ENCODE measurements at regions not wholly inside any gene's neighbourhood (a gene's known extent, or its start where the extent isn't known, plus 50 kb on each side); places are given as distances from the start of the nearest gene placed in this dataset.
A peak's percentile ranks its signal among the peaks of the same experiment; 100 is the strongest.

DNA sequence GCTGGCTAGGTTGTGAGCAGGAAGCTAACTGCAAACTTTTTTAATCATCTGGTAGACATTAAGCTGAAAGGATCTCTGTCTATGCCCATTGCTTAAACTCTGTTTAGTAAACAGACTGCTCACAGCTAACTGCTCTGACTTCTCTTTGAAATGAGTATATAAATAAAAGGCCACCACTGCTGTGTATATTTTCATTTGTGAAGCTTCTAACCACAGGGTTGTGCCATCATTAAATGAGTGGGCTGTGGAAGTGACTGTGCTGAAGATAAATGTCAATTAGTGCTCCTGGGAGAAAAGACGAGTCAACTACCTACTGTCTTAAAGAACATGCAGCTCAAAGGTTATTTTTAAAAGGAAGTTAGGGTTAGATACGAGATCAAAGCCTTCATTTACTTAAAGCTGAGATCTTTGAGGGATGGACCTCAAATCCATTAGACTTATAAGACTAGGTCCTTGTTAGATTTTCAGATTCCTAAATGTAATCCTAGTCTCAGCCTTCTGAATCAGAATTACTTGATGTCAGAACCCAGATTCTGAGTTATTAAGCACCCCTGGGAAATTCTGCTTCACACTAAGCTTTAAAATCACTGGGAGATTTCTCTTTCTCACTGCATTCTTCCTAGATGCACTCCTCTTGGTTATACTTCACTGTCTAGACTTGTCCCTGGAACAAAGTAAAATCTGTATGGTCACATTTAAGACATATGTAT, 213.1 kb upstream of the FLRT2 start:
- WGBS (ENCODE audit: insufficient coverage) = no CpG with 5 or more reads among the region's 2 CpGs
- Histone ChIP-seq H3K27me3 (ENCODE audit: control insufficient read depth, insufficient read depth, low read length) (no peaks in the 10 kb centered on the region), H3K4me3 (ENCODE audit: low read depth, low read length) (no peak overlapping the region), H3K27ac (ENCODE audit: low read depth, low read length) (no peak overlapping the region), H3K4me1 (ENCODE audit: control insufficient read depth, insufficient read depth, low read length) (no peaks in the 10 kb centered on the region), H3K9me3 (ENCODE audit: control insufficient read depth, insufficient read depth, low read length) (no peaks in the 10 kb centered on the region), H3K36me3 (ENCODE audit: control insufficient read depth, insufficient read depth, low read length) (no peaks in the 10 kb centered on the region)
- no peak for DNase-seq (ENCODE audit: low read depth in 4 of 6, low spot score in 6 of 6)

DNA sequence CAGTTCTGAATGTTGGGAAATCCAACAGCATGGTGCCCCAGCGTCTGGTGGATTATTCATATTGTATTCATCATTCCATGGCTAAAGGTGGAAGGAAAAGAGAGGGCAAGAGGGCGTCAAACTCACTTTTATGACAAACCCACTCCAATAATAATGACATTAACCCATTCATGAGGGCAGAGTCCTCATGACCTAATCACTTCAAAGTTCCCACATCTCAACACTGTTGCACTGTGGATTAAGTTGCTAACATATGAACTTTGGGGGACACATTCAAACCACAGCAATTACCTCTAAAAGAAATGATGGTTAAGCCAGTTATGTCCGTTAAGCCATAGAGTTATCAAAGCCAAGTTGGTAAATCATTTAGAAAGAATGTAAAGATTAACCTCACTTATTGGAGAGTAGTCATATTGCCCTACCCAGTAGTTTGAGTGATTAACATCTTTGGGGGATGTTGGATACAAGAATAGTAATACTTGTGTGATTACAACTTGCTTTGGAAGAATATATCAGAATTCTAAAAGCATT, 212.4 kb upstream of the FLRT2 start:
- WGBS (ENCODE audit: insufficient coverage) = no CpG with 5 or more reads among the region's 3 CpGs
- H3K4me3 ChIP-seq (ENCODE audit: low read depth, low read length) = no peak overlapping the region

GRCh38 chr14:85319101-85319500, 210.8 kb upstream of the FLRT2 start:
- Histone ChIP-seq H3K36me3 (ENCODE audit: control insufficient read depth, insufficient read depth, low read length) (no peaks in the 10 kb centered on the region), H3K9me3 (ENCODE audit: control insufficient read depth, insufficient read depth, low read length) (no peaks in the 10 kb centered on the region), H3K27me3 (ENCODE audit: control insufficient read depth, insufficient read depth, low read length) (no peaks in the 10 kb centered on the region), H3K4me1 (ENCODE audit: control insufficient read depth, insufficient read depth, low read length) (no peaks in the 10 kb centered on the region), H3K4me3 (ENCODE audit: low read depth, low read length) (no peak overlapping the region), H3K27ac (ENCODE audit: low read depth, low read length) (no peak overlapping the region)
- no CpG with 5 or more reads among the region's 5 CpGs for WGBS (ENCODE audit: insufficient coverage)
- no peak for DNase-seq (ENCODE audit: low read depth in 4 of 6, low spot score in 6 of 6)

More for the DNA sequence above, 212.4 kb upstream of the FLRT2 start:
- no peak overlapping the region for H3K27ac ChIP-seq (ENCODE audit: low read depth, low read length)
- DNase-seq (ENCODE audit: low read depth in 4 of 6, low spot score in 6 of 6) = no peak
- no peaks in the 10 kb centered on the region for H3K9me3 ChIP-seq (ENCODE audit: control insufficient read depth, insufficient read depth, low read length)
- H3K4me1 ChIP-seq (ENCODE audit: control insufficient read depth, insufficient read depth, low read length) = no peaks in the 10 kb centered on the region
- no peaks in the 10 kb centered on the region for H3K27me3 ChIP-seq (ENCODE audit: control insufficient read depth, insufficient read depth, low read length)
- H3K36me3 ChIP-seq (ENCODE audit: control insufficient read depth, insufficient read depth, low read length) = no peaks in the 10 kb centered on the region

DNA sequence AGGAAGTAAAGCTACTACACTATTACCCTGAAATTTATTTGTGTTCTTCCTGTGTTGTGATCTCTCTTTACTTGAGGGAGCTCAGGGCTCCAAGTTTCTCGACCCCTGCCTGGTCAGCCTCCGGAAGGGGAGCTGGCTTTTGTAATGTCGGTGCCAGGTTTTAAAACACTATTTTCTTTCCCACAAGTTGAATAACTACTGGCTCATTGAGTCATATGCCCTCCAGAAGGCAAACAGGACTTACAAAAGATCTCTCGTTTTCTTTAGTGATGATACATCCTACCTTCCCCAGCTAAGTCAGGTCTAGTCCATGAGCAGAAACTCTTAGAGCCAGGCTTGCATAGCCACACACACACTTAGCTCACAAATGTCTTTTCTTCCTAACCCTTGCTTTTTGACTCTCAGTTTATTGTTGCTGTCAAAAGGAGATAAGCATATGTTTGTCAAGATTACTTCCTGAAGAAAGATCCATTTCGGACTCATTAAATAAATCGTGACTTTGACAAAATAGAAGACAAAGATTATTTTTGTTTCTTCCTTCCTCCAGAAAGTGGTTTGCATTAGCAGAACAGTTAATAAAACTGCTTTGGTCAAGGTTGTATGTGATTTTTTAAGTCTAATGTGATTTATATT, 209.8 kb upstream of the FLRT2 start:
- WGBS (ENCODE audit: insufficient coverage) = 60% methylated on average over 1 of the region's 6 CpGs

DNA sequence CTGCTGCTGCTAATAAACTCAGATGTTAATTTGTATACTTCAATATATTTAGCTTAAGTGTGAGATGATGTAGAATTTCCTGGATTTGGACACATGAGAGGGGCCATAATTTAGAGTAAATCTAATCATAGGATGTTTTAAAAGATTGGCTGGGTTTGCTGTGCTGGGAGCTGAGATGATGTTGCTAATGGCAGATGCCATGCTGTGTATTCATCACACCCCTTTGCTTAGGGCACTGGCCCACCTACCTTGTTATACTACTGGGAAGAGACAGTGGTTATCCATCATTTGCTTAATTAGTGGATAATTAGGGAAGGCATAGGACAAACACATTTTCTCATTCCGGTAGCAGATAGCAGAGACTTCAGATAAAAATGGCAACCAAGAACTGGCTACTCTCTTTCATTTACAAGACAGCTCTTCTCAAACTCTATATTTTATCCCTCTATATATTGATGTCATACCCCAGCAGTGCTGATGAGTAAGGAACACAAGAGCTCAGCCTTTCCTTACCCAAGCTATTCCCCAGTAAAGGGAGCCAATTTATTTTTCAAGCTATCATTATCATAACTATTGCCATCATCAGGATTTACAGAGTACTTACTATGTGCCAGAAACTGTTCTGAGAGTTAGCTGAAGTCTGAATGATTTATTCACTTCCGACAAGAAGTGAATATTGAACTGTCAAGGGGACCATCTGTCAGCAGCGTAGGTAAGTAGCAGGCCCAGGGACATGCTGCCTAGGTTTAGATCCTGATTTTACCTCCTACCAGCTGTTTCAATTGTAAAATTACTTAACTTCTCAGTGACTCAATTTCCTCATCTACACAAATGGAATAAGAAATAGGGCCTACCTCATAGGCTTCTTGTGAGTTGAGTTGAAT, 204.6 kb upstream of the FLRT2 start:
- no peaks in the 10 kb centered on the region for H3K27me3 ChIP-seq (ENCODE audit: control insufficient read depth, insufficient read depth, low read length)
- H3K9me3 ChIP-seq (ENCODE audit: control insufficient read depth, insufficient read depth, low read length) = no peaks in the 10 kb centered on the region
- no peaks in the 10 kb centered on the region for H3K36me3 ChIP-seq (ENCODE audit: control insufficient read depth, insufficient read depth, low read length)
- no peak overlapping the region for H3K4me3 ChIP-seq (ENCODE audit: low read depth, low read length)
- no peaks in the 10 kb centered on the region for H3K4me1 ChIP-seq (ENCODE audit: control insufficient read depth, insufficient read depth, low read length)
- H3K27ac ChIP-seq (ENCODE audit: low read depth, low read length) = no peak overlapping the region
- WGBS (ENCODE audit: insufficient coverage) = no CpG with 5 or more reads among the region's 3 CpGs
- peak in 1 of 6 donors; percentile 49 for DNase-seq (ENCODE audit: low read depth in 4 of 6, low spot score in 6 of 6)

More for the DNA sequence above, 209.8 kb upstream of the FLRT2 start:
- Histone ChIP-seq H3K4me3 (ENCODE audit: low read depth, low read length) (no peak overlapping the region), H3K27me3 (ENCODE audit: control insufficient read depth, insufficient read depth, low read length) (no peaks in the 10 kb centered on the region), H3K9me3 (ENCODE audit: control insufficient read depth, insufficient read depth, low read length) (no peaks in the 10 kb centered on the region), H3K36me3 (ENCODE audit: control insufficient read depth, insufficient read depth, low read length) (no peaks in the 10 kb centered on the region), H3K4me1 (ENCODE audit: control insufficient read depth, insufficient read depth, low read length) (no peaks in the 10 kb centered on the region), H3K27ac (ENCODE audit: low read depth, low read length) (no peak overlapping the region)
- no peak for DNase-seq (ENCODE audit: low read depth in 4 of 6, low spot score in 6 of 6)

DNA sequence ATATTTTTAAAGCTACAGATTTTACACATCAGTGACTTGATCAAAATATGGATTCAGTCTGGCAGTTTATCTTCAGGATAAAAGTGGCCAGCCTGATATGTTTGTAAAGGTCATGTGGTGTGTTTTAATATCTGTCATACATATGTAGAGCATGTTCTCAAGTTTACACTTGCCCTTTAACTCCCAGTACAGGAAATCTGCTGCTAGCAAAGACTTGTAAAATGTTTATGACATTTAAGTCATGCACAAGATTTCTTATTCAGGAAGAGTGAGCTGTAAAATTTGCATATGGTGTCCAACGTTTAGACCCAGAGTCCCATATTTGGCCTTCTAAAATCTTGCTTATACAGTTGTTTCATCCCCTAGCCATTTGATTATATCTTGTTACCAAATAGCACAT, 197.5 kb upstream of the FLRT2 start:
- Histone ChIP-seq H3K27me3 (ENCODE audit: control insufficient read depth, insufficient read depth, low read length) (no peaks in the 10 kb centered on the region), H3K9me3 (ENCODE audit: control insufficient read depth, insufficient read depth, low read length) (no peaks in the 10 kb centered on the region), H3K4me3 (ENCODE audit: low read depth, low read length) (no peak overlapping the region), H3K27ac (ENCODE audit: low read depth, low read length) (no peak overlapping the region), H3K4me1 (ENCODE audit: control insufficient read depth, insufficient read depth, low read length) (no peaks in the 10 kb centered on the region), H3K36me3 (ENCODE audit: control insufficient read depth, insufficient read depth, low read length) (no peaks in the 10 kb centered on the region)
- 100% methylated on average over 1 of the region's 1 CpG for WGBS (ENCODE audit: insufficient coverage)
- no peak for DNase-seq (ENCODE audit: low read depth in 4 of 6, low spot score in 6 of 6)

DNA sequence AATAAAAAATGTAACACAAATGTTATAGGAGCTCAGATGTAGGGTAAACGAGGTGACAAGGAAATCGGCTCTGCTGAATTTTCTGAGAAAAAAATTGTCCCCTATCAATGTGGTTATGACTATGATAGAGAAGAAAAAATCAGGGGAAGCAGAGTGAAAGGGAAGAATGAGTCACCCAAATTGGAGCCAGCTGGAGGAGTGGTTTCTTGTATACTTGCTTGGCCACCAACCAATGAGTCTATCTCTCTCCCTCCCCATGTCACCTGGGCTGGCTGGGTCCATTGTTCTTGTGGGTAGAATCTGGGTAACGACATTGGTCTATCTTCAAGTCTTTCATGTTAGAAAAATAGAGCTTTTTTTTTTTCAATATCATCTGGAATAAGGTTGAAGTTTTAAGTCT, 196.6 kb upstream of the FLRT2 start:
- WGBS (ENCODE audit: insufficient coverage) = 90% methylated on average over 2 of the region's 3 CpGs
- no peak for DNase-seq (ENCODE audit: low read depth in 4 of 6, low spot score in 6 of 6)

DNA sequence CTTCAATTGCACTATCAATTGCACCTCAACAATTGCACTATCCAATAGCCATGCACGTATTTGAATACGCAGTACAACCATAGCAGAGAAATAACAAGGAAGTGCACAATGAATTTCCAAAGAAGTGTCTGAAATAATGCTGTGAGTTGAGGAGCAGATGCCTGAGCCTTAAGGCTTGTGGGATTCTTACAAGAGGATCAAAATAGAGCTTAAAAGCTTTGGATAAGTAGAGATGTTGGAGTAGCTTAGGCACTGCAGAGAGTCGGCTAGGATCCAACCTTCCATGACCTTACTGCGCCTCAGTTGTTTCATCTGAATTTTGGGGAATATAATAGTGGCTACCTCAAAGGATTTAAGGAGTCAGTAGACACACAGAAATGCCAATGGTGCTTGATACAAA, 196.1 kb upstream of the FLRT2 start:
- Histone ChIP-seq H3K27ac (ENCODE audit: low read depth, low read length) (no peak overlapping the region), H3K4me1 (ENCODE audit: control insufficient read depth, insufficient read depth, low read length) (no peaks in the 10 kb centered on the region), H3K27me3 (ENCODE audit: control insufficient read depth, insufficient read depth, low read length) (no peaks in the 10 kb centered on the region), H3K9me3 (ENCODE audit: control insufficient read depth, insufficient read depth, low read length) (no peaks in the 10 kb centered on the region), H3K4me3 (ENCODE audit: low read depth, low read length) (no peak overlapping the region), H3K36me3 (ENCODE audit: control insufficient read depth, insufficient read depth, low read length) (no peaks in the 10 kb centered on the region)
- WGBS (ENCODE audit: insufficient coverage) = 100% methylated on average over 1 of the region's 4 CpGs
- no peak for DNase-seq (ENCODE audit: low read depth in 4 of 6, low spot score in 6 of 6)

More for the DNA sequence above, 196.6 kb upstream of the FLRT2 start:
- Histone ChIP-seq H3K4me3 (ENCODE audit: low read depth, low read length) (no peak overlapping the region), H3K27ac (ENCODE audit: low read depth, low read length) (no peak overlapping the region), H3K4me1 (ENCODE audit: control insufficient read depth, insufficient read depth, low read length) (no peaks in the 10 kb centered on the region), H3K9me3 (ENCODE audit: control insufficient read depth, insufficient read depth, low read length) (no peaks in the 10 kb centered on the region), H3K27me3 (ENCODE audit: control insufficient read depth, insufficient read depth, low read length) (no peaks in the 10 kb centered on the region), H3K36me3 (ENCODE audit: control insufficient read depth, insufficient read depth, low read length) (no peaks in the 10 kb centered on the region)

- Histone ChIP-seq H3K9me3 (ENCODE audit: control insufficient read depth, insufficient read depth, low read length) (no peaks in the 10 kb centered on the region), H3K4me3 (ENCODE audit: low read depth, low read length) (no peak overlapping the region), H3K27ac (ENCODE audit: low read depth, low read length) (no peak overlapping the region), H3K4me1 (ENCODE audit: control insufficient read depth, insufficient read depth, low read length) (no peaks in the 10 kb centered on the region), H3K27me3 (ENCODE audit: control insufficient read depth, insufficient read depth, low read length) (no peaks in the 10 kb centered on the region), H3K36me3 (ENCODE audit: control insufficient read depth, insufficient read depth, low read length) (no peaks in the 10 kb centered on the region)
- WGBS (ENCODE audit: insufficient coverage) = no CpG with 5 or more reads among the region's 3 CpGs
- no peak for DNase-seq (ENCODE audit: low read depth in 4 of 6, low spot score in 6 of 6)
Observed at GRCh38 chr14:85334316-85334715, 195.6 kb upstream of the FLRT2 start.
